WI38 (cell line): ENCODE measurements at regions not wholly inside any gene's neighbourhood (a gene's known extent, or its start where the extent isn't known, plus 50 kb on each side); places are given as distances from the start of the nearest gene placed in this dataset.

Experiments
- H3K4me3 ChIP-seq: 2 replicates; pipeline ENCODE4 v1.5.1; 2011; ENCODE audit warnings: low read depth, mild to moderate bottlenecking, control low read depth, low read length
- CTCF ChIP-seq: IDR thresholded peaks from 2 replicates; pipeline ENCODE4 v1.5.1; 2012; ENCODE audit warnings: low read depth, mild to moderate bottlenecking, control low read depth, low read length

- no peak overlapping the region for H3K4me3 ChIP-seq
- no peak for TF ChIP-seq CTCF
These were observed 135.3 kb downstream of the ETAA1 start for GRCh38 chr2:67532387-67532786.

DNA sequence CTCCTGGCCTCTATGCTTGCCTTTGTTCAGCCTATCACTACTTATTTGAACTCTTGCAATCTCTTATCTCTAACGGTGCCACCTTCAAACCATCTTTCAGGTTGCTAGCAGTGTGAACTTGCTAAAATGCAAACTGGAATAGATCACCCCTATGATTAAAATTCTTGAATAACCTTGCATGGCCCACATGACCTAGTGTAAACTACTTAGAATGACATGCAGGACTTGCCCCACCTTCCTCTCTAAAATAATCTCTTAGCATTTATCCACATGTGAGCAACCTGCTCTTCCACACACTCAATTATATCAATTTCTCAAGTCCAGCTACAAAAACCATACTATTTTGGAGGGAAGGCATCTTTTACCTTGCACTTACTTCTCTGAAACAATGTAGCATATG lies 137.6 kb downstream of the ETAA1 start:
- TF ChIP-seq CTCF = no peak
- H3K4me3 ChIP-seq = no peak overlapping the region

- no peak for TF ChIP-seq CTCF
- H3K4me3 ChIP-seq = no peak overlapping the region
These were observed 143.8 kb downstream of the ETAA1 start for GRCh38 chr2:67540962-67541361.

GRCh38 chr2:67544286-67544685 lies 147.2 kb downstream of the ETAA1 start:
- H3K4me3 ChIP-seq = no peak overlapping the region
- no peak for TF ChIP-seq CTCF

DNA sequence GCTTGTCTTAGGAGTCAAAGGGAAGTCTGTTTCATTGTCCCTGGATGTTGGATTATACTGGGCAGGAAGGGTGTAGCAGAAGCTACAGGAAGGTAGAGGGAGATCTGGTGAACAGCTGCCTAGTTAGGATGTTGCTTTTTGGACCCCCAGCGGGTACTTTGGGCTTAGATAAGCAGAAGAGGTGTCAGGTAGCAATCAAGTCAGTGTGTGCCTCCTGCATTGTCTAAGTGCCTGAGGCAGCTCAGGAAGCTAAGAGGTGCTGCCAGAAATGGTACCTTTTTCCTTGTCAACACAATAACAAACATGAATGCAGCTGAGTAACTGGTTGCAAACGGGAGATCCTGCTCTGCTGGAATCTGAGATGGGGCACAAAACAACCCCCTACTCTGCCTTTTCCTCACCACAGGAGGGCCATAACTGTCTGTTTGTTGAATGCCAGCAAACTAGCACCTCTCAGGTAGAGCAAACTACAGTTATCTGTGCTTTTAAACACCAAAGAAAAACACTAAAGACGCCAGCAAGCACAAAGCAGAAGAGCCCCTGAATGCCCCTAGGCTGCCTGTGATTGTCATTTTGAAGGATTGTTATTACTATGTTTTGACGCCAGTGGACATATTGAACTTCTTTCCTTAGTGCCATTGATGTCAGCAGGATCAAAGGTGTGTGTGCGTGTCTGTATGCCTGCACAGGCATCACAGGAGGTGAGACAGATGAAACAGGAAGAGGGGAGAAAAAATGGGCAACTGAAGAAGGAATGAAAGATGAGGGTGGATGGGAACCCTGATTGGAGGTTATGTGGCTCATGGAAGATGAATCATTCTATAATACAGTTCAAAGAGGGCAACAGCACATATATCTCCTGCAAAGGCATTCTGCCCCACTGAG lies 151.4 kb downstream of the ETAA1 start:
- H3K4me3 ChIP-seq = no peak overlapping the region
- no peak for TF ChIP-seq CTCF

DNA sequence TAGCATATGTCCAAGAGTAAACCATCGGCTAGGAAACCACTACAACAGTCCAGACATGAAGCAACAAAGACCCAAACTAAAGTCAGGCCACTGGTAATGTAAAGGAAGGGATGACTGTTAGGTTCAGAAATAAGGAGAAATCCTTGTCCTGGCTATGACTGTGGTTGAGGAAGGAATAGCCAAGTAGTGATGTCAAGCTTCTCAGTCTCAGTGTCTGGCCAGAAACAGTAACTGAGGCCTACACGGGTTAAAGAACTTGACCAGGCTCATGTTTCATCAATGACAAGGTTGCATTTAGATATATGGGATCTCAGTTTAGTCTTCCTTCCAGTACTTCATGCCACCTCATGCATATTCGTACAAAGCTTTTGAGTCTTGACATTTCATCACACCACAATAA lies 162.0 kb downstream of the ETAA1 start:
- no peak overlapping the region for H3K4me3 ChIP-seq
- no peak for TF ChIP-seq CTCF

GRCh38 chr2:67560771-67561456 lies 163.8 kb downstream of the ETAA1 start:
- TF ChIP-seq CTCF = no peak

More at GRCh38 chr2:67560771-67561456, 163.8 kb downstream of the ETAA1 start:
- no peak overlapping the region for H3K4me3 ChIP-seq
